Thoracic aorta (tissue), 2 donors: ENCODE measurements at regions not wholly inside any gene's neighbourhood (a gene's known extent, or its start where the extent isn't known, plus 50 kb on each side); places are given as distances from the start of the nearest gene placed in this dataset.

Experiments used
- ATAC-seq: fragments of 150-250 bp; one replicate; pipeline ENCODE4 v1.8.0; 2017; ENCODE audit warnings: low read depth; ENCODE audit not compliant: insufficient number of reproducible peaks, low FRiP score
- DNase-seq: peaks from one replicate; pipeline ENCODE4 v3.0.0-alpha.2; 2020; ENCODE audit warnings: low spot score
- H3K27ac ChIP-seq, 2 donors: fragments of 200-600 bp; sonication (generic); 1 replicate in 1 of 2; 2 replicates in 1 of 2; pipeline ENCODE4 v1.5.1; 2016; ENCODE audit warnings: mild to moderate bottlenecking in 2 of 2, moderate library complexity in 2 of 2
- H3K27me3 ChIP-seq: fragments of 200-600 bp; sonication (generic); replicated peaks from 2 replicates; pipeline ENCODE4 v1.6.0; 2016; ENCODE audit warnings: mild to moderate bottlenecking; ENCODE audit not compliant: insufficient read depth
- H3K36me3 ChIP-seq: fragments of 200-600 bp; sonication (generic); one replicate; pipeline ENCODE4 v1.5.1; 2016
- H3K4me1 ChIP-seq, 2 donors: fragments of 200-600 bp; sonication (generic); 1 replicate in 1 of 2; 2 replicates in 1 of 2; pipeline versions ENCODE4 v1.5.1 to v1.6.0; 2016; ENCODE audit warnings: low read depth in 2 of 2, mild to moderate bottlenecking in 1 of 2; ENCODE audit not compliant: control insufficient read depth in 1 of 2
- H3K4me3 ChIP-seq: fragments of 200-600 bp; sonication (generic); 2 replicates; pipeline ENCODE4 v1.5.1; 2016; ENCODE audit warnings: mild to moderate bottlenecking
- H3K9me3 ChIP-seq: fragments of 200-600 bp; sonication (generic); 2 replicates; pipeline ENCODE4 v1.5.1; 2016
- TF ChIP-seq, protein P1 (sequence below): fragments of 200-600 bp; sonication (generic); IDR thresholded peaks from one replicate; pipeline ENCODE4 v1.5.1; 2019; ENCODE audit warnings: antibody characterized with exemption

- no peaks in the 10 kb centered on the region for H3K36me3 ChIP-seq
- TF ChIP-seq, protein P1, sequence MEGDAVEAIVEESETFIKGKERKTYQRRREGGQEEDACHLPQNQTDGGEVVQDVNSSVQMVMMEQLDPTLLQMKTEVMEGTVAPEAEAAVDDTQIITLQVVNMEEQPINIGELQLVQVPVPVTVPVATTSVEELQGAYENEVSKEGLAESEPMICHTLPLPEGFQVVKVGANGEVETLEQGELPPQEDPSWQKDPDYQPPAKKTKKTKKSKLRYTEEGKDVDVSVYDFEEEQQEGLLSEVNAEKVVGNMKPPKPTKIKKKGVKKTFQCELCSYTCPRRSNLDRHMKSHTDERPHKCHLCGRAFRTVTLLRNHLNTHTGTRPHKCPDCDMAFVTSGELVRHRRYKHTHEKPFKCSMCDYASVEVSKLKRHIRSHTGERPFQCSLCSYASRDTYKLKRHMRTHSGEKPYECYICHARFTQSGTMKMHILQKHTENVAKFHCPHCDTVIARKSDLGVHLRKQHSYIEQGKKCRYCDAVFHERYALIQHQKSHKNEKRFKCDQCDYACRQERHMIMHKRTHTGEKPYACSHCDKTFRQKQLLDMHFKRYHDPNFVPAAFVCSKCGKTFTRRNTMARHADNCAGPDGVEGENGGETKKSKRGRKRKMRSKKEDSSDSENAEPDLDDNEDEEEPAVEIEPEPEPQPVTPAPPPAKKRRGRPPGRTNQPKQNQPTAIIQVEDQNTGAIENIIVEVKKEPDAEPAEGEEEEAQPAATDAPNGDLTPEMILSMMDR, result no peak
- no peak for ATAC-seq
Measured at GRCh38 chr4:125911058-125911457, 596.3 kb downstream of the FAT4 start.

DNA sequence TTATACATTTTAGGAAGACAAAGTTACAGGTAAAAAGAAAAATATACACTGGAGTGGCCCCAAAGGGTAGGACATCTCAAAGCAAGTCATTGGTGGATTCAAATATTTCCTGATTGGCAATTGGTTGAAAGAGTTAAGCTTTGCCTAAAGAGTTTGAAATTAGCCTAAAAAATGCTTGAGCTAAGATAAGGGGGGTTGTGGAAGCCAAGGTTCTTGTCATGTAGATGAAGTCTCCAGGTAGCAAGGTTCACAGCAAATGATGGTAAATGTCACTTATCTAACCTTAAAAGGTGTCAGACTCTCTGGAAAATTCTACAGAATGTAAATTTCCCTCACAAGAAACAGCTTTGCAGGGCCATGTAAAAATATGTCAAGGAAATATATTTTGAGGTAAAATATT, 596.7 kb downstream of the FAT4 start:
- H3K4me3 ChIP-seq, result no peak overlapping the region
- no peaks in the 10 kb centered on the region for H3K4me1 ChIP-seq
- DNase-seq (no peak), ATAC-seq (no peak)
- H3K9me3 ChIP-seq, result no peaks in the 10 kb centered on the region
- no peaks in the 10 kb centered on the region for H3K27me3 ChIP-seq
- H3K36me3 ChIP-seq, result no peaks in the 10 kb centered on the region
- TF ChIP-seq, protein P1, result no peak
- H3K27ac ChIP-seq, result no peak overlapping the region

More at GRCh38 chr4:125911058-125911457, 596.3 kb downstream of the FAT4 start:
- Histone ChIP-seq H3K4me3 (no peak overlapping the region), H3K27me3 (no peaks in the 10 kb centered on the region), H3K9me3 (no peaks in the 10 kb centered on the region), H3K27ac (no peak overlapping the region), H3K4me1 (no peaks in the 10 kb centered on the region)
- no peak for DNase-seq

- DNase-seq, result no peak
- Histone ChIP-seq H3K36me3 (no peaks in the 10 kb centered on the region), H3K4me1 (no peaks in the 10 kb centered on the region), H3K4me3 (no peak overlapping the region), H3K9me3 (no peaks in the 10 kb centered on the region), H3K27ac (no peak overlapping the region), H3K27me3 (no peaks in the 10 kb centered on the region)
- no peak for ATAC-seq
- TF ChIP-seq, protein P1, result no peak
Measured at GRCh38 chr4:125917559-125917958, 602.8 kb downstream of the FAT4 start.

DNA sequence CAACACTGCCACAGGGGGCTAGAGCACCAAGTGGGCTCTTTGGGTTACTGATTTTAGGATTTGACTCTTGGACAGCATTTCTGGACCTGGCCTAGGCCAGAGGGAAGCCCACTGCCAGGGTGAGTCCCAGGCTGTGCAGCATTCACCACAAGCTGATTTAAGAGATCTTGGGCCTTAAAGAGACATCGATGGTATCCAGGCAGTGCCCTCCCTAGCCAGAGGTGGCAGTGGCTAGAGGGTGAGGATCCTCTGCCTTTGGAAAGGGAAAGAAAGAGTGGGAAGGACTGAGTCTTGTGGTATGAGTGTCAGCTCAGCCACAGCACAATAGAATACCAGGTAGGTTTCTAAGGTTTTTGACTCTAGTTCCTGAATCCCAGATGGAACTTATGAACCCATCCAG, 613.9 kb downstream of the FAT4 start:
- ATAC-seq (no peak), DNase-seq (no peak)
- TF ChIP-seq, protein P1, result no peak
- Histone ChIP-seq H3K4me3 (no peak overlapping the region), H3K27ac (no peak overlapping the region), H3K27me3 (no peaks in the 10 kb centered on the region), H3K4me1 (no peaks in the 10 kb centered on the region), H3K9me3 (peaks cover 3% of the 10 kb centered on the region), H3K36me3 (no peaks in the 10 kb centered on the region)

- no peak overlapping the region for H3K4me3 ChIP-seq
- no peaks in the 10 kb centered on the region for H3K27me3 ChIP-seq
- no peak for DNase-seq
- H3K36me3 ChIP-seq, result no peaks in the 10 kb centered on the region
- TF ChIP-seq, protein P1, result no peak
- peaks cover 7% of the 10 kb centered on the region for H3K9me3 ChIP-seq
- no peak for ATAC-seq
- no peak overlapping the region for H3K27ac ChIP-seq
- H3K4me1 ChIP-seq, result no peaks in the 10 kb centered on the region
Measured at GRCh38 chr4:125938541-125938940, 623.8 kb downstream of the FAT4 start.
